ENCODE measurements at regions not wholly inside any gene's neighbourhood (a gene's known extent, or its start where the extent isn't known, plus 50 kb on each side); places are given as distances from the start of the nearest gene placed in this dataset.

DNA sequence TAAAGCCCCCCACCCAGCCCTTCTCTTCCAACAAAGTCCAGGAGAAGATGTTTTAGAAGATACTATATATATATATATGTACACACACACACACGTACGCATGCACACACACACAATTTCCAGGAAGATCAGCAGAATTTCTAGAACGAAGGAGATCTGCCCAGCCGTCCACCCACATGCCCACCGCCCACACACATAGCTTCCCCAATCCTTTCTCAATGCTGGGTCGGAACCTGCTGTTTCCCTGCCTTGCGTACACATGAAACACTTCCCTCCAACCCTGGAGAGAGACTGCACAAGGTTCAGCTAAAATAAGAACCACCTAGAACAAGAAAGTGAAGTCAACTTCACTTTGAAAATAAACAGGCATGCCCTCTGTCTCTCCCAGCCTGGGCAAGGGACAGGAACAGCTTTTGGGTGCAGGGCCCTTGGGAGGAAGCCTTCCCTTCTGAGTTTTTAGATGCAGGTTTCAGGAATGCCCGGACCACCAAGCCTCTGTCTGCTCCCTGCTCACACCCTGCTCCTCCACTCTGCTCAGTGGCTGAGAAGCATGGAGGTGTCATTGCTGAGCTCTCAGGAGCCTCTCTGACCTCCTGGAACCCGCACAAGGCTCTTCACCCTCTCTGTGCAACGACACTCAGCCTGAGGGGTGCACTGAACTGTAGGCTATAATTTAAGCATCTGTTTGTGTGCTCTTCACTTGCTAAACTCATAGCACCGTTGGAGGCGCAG lies 149.4 kb downstream of the C5orf15 start:
- H3K18ac ChIP-seq (ENCODE audit: low read depth in 1 of 2, low read length in 2 of 2), result no peak overlapping the region
- no peak for DNase-seq
- no peak overlapping the region for H3K4me3 ChIP-seq (ENCODE audit: insufficient read depth in 1 of 2, low read depth in 1 of 2, low read length in 2 of 2)
- no peak overlapping the region for H2BK5ac ChIP-seq (ENCODE audit: low read depth, low read length, poor library complexity, severe bottlenecking)
- no peak overlapping the region for H3K4me2 ChIP-seq (ENCODE audit: low read length, poor library complexity, severe bottlenecking)
- H4K8ac ChIP-seq (ENCODE audit: low read length), result no peak overlapping the region
- no peak overlapping the region for H3K9ac ChIP-seq (ENCODE audit: low read length)
- WGBS, result 85% methylated on average over 11 of the region's 12 CpGs
- no peak overlapping the region for H3K14ac ChIP-seq (ENCODE audit: low read length in 2 of 2)
- no peaks in the 10 kb centered on the region for H3K9me3 ChIP-seq (ENCODE audit: control insufficient read depth, low read length)
- no peak overlapping the region for H3K23ac ChIP-seq (ENCODE audit: low read length in 2 of 2)
- peaks cover 3% of the 10 kb centered on the region for H3K4me1 ChIP-seq (ENCODE audit: control insufficient read depth, insufficient read depth, low read depth, low read length)
- H3K79me1 ChIP-seq (replicated peaks; ENCODE audit: low read length, poor library complexity, severe bottlenecking), result no peaks in the 10 kb centered on the region
- H3K4ac ChIP-seq (ENCODE audit: low read depth in 1 of 2, low read length in 2 of 2), result no peak overlapping the region
- no peak overlapping the region for H3K27ac ChIP-seq (ENCODE audit: low read length, poor library complexity, severe bottlenecking)
- no peak overlapping the region for H2BK12ac ChIP-seq (ENCODE audit: low read length in 2 of 2)
- no peak overlapping the region for H2BK120ac ChIP-seq (ENCODE audit: low read depth, low read length)
- peaks cover 17 to 67% of the 10 kb centered on the region in 2 experiments for H3K27me3 ChIP-seq (ENCODE audit: control insufficient read depth in 1 of 2, insufficient read depth in 1 of 2, low read length in 2 of 2)
- no peaks in the 10 kb centered on the region for H3K36me3 ChIP-seq (ENCODE audit: control insufficient read depth in 1 of 2, insufficient read depth in 2 of 2, low read depth in 1 of 2, low read length in 2 of 2)
- no peak overlapping the region for H2AFZ ChIP-seq (ENCODE audit: low read depth, low read length)
- H2BK15ac ChIP-seq (ENCODE audit: low read depth, poor library complexity, severe bottlenecking), result no peak overlapping the region
- no peak overlapping the region for H4K91ac ChIP-seq (ENCODE audit: low read length)
- no peak overlapping the region for H2AK5ac ChIP-seq (ENCODE audit: low read length, severe bottlenecking)

GRCh38 chr5:133818031-133818431 lies 150.4 kb downstream of the C5orf15 start:
- H3K14ac ChIP-seq (ENCODE audit: low read length in 2 of 2), result peak overlapping the region in 1 of 2 experiments; percentile 35
- H3K4me3 ChIP-seq (ENCODE audit: insufficient read depth in 1 of 2, low read depth in 1 of 2, low read length in 2 of 2), result peak overlapping the region in 1 of 2 experiments; percentile 11
- no peak for DNase-seq
- H4K8ac ChIP-seq (ENCODE audit: low read length), result no peak overlapping the region
- H3K27ac ChIP-seq (ENCODE audit: low read length, poor library complexity, severe bottlenecking), result no peak overlapping the region
- H4K91ac ChIP-seq (ENCODE audit: low read length), result no peak overlapping the region
- peak overlapping the region; percentile 68 for H3K9ac ChIP-seq (ENCODE audit: low read length)
- H3K18ac ChIP-seq (ENCODE audit: low read depth in 1 of 2, low read length in 2 of 2), result no peak overlapping the region
- no peak overlapping the region for H2BK5ac ChIP-seq (ENCODE audit: low read depth, low read length, poor library complexity, severe bottlenecking)
- H2BK120ac ChIP-seq (ENCODE audit: low read depth, low read length), result no peak overlapping the region
- no peak overlapping the region for H2AFZ ChIP-seq (ENCODE audit: low read depth, low read length)
- no peak overlapping the region for H2BK15ac ChIP-seq (ENCODE audit: low read depth, poor library complexity, severe bottlenecking)
- no peak overlapping the region for H2BK12ac ChIP-seq (ENCODE audit: low read length in 2 of 2)
- H2AK5ac ChIP-seq (ENCODE audit: low read length, severe bottlenecking), result no peak overlapping the region
- H3K79me1 ChIP-seq (replicated peaks; ENCODE audit: low read length, poor library complexity, severe bottlenecking), result no peaks in the 10 kb centered on the region
- WGBS, result 61% methylated on average over 5 of the region's 5 CpGs
- no peaks in the 10 kb centered on the region for H3K36me3 ChIP-seq (ENCODE audit: control insufficient read depth in 1 of 2, insufficient read depth in 2 of 2, low read depth in 1 of 2, low read length in 2 of 2)
- H3K23ac ChIP-seq (ENCODE audit: low read length in 2 of 2), result no peak overlapping the region
- H3K4ac ChIP-seq (ENCODE audit: low read depth in 1 of 2, low read length in 2 of 2), result no peak overlapping the region
- H3K27me3 ChIP-seq (ENCODE audit: control insufficient read depth in 1 of 2, insufficient read depth in 1 of 2, low read length in 2 of 2), result peaks cover 9 to 64% of the 10 kb centered on the region in 2 experiments
- no peaks in the 10 kb centered on the region for H3K9me3 ChIP-seq (ENCODE audit: control insufficient read depth, low read length)
- H3K4me1 ChIP-seq (ENCODE audit: control insufficient read depth, insufficient read depth, low read depth, low read length), result peaks cover 3% of the 10 kb centered on the region
- no peak overlapping the region for H3K4me2 ChIP-seq (ENCODE audit: low read length, poor library complexity, severe bottlenecking)

DNA sequence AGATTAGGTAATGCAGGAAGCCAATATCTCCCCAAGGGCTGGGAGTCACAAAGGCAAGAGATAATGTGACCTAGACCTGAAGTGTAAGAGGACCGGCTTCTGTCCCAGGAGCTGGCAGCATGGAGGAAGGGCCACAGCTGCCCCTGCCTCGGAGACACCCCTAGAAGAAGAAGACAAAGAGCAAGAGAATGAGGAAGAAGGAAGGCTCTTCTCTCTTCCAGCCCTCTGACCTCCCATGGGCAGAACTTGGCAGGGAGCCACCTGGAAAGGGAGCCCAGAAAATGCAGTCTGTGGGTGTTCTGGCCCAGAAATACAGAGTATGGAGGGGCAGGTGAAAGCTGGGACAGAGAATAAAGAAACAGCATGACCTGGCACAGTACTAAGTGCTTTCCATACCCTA lies 151.0 kb downstream of the C5orf15 start:
- Histone ChIP-seq H3K18ac (ENCODE audit: low read depth in 1 of 2, low read length in 2 of 2) (no peak overlapping the region), H2BK5ac (ENCODE audit: low read depth, low read length, poor library complexity, severe bottlenecking) (no peak overlapping the region), H3K36me3 (ENCODE audit: control insufficient read depth in 1 of 2, insufficient read depth in 2 of 2, low read depth in 1 of 2, low read length in 2 of 2) (no peaks in the 10 kb centered on the region), H3K4me3 (ENCODE audit: insufficient read depth in 1 of 2, low read depth in 1 of 2, low read length in 2 of 2) (no peak overlapping the region), H2BK12ac (ENCODE audit: low read length in 2 of 2) (no peak overlapping the region), H2BK120ac (ENCODE audit: low read depth, low read length) (no peak overlapping the region), H2BK15ac (ENCODE audit: low read depth, poor library complexity, severe bottlenecking) (no peak overlapping the region), H3K79me1 (replicated peaks; ENCODE audit: low read length, poor library complexity, severe bottlenecking) (no peaks in the 10 kb centered on the region), H3K27ac (ENCODE audit: low read length, poor library complexity, severe bottlenecking) (no peak overlapping the region), H2AK5ac (ENCODE audit: low read length, severe bottlenecking) (no peak overlapping the region), H3K23ac (ENCODE audit: low read length in 2 of 2) (no peak overlapping the region), H4K8ac (ENCODE audit: low read length) (no peak overlapping the region), H4K91ac (ENCODE audit: low read length) (no peak overlapping the region), H3K4me2 (ENCODE audit: low read length, poor library complexity, severe bottlenecking) (no peak overlapping the region), H3K9me3 (ENCODE audit: control insufficient read depth, low read length) (no peaks in the 10 kb centered on the region), H3K4me1 (ENCODE audit: control insufficient read depth, insufficient read depth, low read depth, low read length) (peaks cover 3% of the 10 kb centered on the region), H3K14ac (ENCODE audit: low read length in 2 of 2) (no peak overlapping the region), H3K9ac (ENCODE audit: low read length) (no peak overlapping the region), H3K4ac (ENCODE audit: low read depth in 1 of 2, low read length in 2 of 2) (no peak overlapping the region), H2AFZ (ENCODE audit: low read depth, low read length) (no peak overlapping the region), H3K27me3 (ENCODE audit: control insufficient read depth in 1 of 2, insufficient read depth in 1 of 2, low read length in 2 of 2) (peaks cover 9 to 69% of the 10 kb centered on the region in 2 experiments)
- WGBS, result 92% methylated on average over 2 of the region's 2 CpGs
- DNase-seq, result no peak

DNA sequence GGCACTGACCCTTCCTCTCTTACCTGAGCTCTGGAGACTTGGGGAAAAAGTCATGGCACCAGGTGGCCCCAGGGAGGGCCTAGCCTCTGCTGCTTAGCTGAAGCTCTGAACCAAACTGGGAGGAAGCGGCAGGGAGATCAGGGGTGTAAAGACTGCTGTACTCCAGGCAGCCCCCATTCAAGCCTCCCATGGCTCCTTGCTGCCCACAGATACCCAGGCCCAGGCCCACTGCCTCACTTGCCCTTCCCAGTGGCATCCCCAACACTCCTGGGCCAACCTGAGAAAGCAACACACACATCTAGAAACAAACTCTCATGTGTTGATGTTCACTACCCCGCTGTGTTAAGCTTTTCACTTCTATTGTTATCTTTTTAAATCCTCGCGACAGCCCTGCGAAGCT lies 151.6 kb downstream of the C5orf15 start:
- no peak overlapping the region for H3K4ac ChIP-seq (ENCODE audit: low read depth in 1 of 2, low read length in 2 of 2)
- no peaks in the 10 kb centered on the region for H3K79me1 ChIP-seq (replicated peaks; ENCODE audit: low read length, poor library complexity, severe bottlenecking)
- no peak overlapping the region for H2BK120ac ChIP-seq (ENCODE audit: low read depth, low read length)
- 95% methylated on average over 5 of the region's 5 CpGs for WGBS
- no peak overlapping the region for H3K4me2 ChIP-seq (ENCODE audit: low read length, poor library complexity, severe bottlenecking)
- no peak overlapping the region for H2BK12ac ChIP-seq (ENCODE audit: low read length in 2 of 2)
- H3K36me3 ChIP-seq (ENCODE audit: control insufficient read depth in 1 of 2, insufficient read depth in 2 of 2, low read depth in 1 of 2, low read length in 2 of 2), result no peaks in the 10 kb centered on the region
- H3K4me1 ChIP-seq (ENCODE audit: control insufficient read depth, insufficient read depth, low read depth, low read length), result peaks cover 3% of the 10 kb centered on the region
- peaks cover 15 to 72% of the 10 kb centered on the region in 2 experiments for H3K27me3 ChIP-seq (ENCODE audit: control insufficient read depth in 1 of 2, insufficient read depth in 1 of 2, low read length in 2 of 2)
- H4K91ac ChIP-seq (ENCODE audit: low read length), result no peak overlapping the region
- no peak overlapping the region for H3K23ac ChIP-seq (ENCODE audit: low read length in 2 of 2)
- H3K9me3 ChIP-seq (ENCODE audit: control insufficient read depth, low read length), result no peaks in the 10 kb centered on the region
- no peak overlapping the region for H3K9ac ChIP-seq (ENCODE audit: low read length)
- no peak overlapping the region for H3K14ac ChIP-seq (ENCODE audit: low read length in 2 of 2)
- no peak overlapping the region for H3K27ac ChIP-seq (ENCODE audit: low read length, poor library complexity, severe bottlenecking)
- no peak overlapping the region for H4K8ac ChIP-seq (ENCODE audit: low read length)
- no peak overlapping the region for H2BK5ac ChIP-seq (ENCODE audit: low read depth, low read length, poor library complexity, severe bottlenecking)
- H2AFZ ChIP-seq (ENCODE audit: low read depth, low read length), result no peak overlapping the region
- no peak overlapping the region for H3K4me3 ChIP-seq (ENCODE audit: insufficient read depth in 1 of 2, low read depth in 1 of 2, low read length in 2 of 2)
- no peak for DNase-seq
- H3K18ac ChIP-seq (ENCODE audit: low read depth in 1 of 2, low read length in 2 of 2), result no peak overlapping the region
- H2AK5ac ChIP-seq (ENCODE audit: low read length, severe bottlenecking), result no peak overlapping the region
- H2BK15ac ChIP-seq (ENCODE audit: low read depth, poor library complexity, severe bottlenecking), result no peak overlapping the region
